Colonic mucosa (tissue), 4 donors: ENCODE measurements at regions not wholly inside any gene's neighbourhood (a gene's known extent, or its start where the extent isn't known, plus 50 kb on each side); places are given as distances from the start of the nearest gene placed in this dataset.
"Not testable (repeated sequence)": the region's sequence is repeated elsewhere in the genome, so short reads cannot be mapped to it uniquely, and the experiment has no call there.

ENCODE experiments used
- DNase-seq: peaks from one replicate; pipeline ENCODE4 v3.0.0-alpha.2; 2020
- H3K27ac ChIP-seq: fragments of 200-600 bp; one replicate; pipeline ENCODE4 v1.8.0; 2021
- H3K27me3 ChIP-seq: fragments of 200-600 bp; one replicate; pipeline ENCODE4 v1.8.0; 2021
- H3K36me3 ChIP-seq: fragments of 200-600 bp; one replicate; pipeline ENCODE4 v1.8.0; 2021
- H3K4me1 ChIP-seq: fragments of 200-600 bp; one replicate; pipeline ENCODE4 v1.8.0; 2021; ENCODE audit warnings: mild to moderate bottlenecking
- H3K4me3 ChIP-seq: fragments of 200-600 bp; one replicate; pipeline ENCODE4 v1.8.0; 2021
- H3K9ac ChIP-seq, 2 donors: one replicate each; pipeline ENCODE4 v1.7.0; 2013; ENCODE audit warnings: control low read depth in 2 of 2, low read depth in 2 of 2, low read length in 2 of 2
- H3K9me3 ChIP-seq: fragments of 200-600 bp; one replicate; pipeline ENCODE4 v1.8.0; 2021
- CTCF ChIP-seq: fragments of 200-600 bp; IDR thresholded peaks from one replicate; pipeline ENCODE4 v1.8.0; 2022; ENCODE audit warnings: antibody characterized with exemption, mild to moderate bottlenecking
- intact Hi-C: fragments of 100-400 bp; cut with DNase I; formaldehyde crosslinking; loops from one replicate; pipeline ENCODE4 v1.14.1; 2022
- donor health status: healthy.
- donor health status: DM: no; HTN: no; CAD: no.
- donor health status: DM: no; HTN: no; CAD: no.

DNA sequence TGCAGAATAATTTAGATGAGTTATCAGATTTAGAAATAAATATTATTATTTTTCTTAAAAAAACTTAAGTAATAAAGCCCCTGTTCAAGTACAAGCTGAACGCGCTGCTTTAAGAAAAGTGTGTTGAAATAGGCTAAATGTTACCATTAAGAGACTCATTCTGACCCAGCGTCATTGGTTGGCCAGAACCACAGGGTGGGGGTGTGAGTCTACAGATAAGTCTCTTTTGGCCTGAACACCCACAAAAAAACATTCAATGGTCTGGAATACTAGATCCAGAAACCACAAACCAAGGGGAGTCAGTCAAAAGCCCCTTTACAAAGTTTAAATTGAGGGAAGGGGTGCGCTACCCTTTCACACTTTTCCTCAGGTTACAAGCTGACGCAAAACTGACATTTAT lies 776.1 kb downstream of the KCNJ2 start:
- no peaks in the 10 kb centered on the region for H3K4me1 ChIP-seq
- H3K9ac ChIP-seq: no peak overlapping the region
- H3K27me3 ChIP-seq: no peaks in the 10 kb centered on the region
- intact Hi-C loops: no loop called here
- no peaks in the 10 kb centered on the region for H3K36me3 ChIP-seq
- TF ChIP-seq CTCF: no peak
- H3K27ac ChIP-seq: no peak overlapping the region
- DNase-seq: no peak
- H3K4me3 ChIP-seq: no peak overlapping the region
- H3K9me3 ChIP-seq: no peaks in the 10 kb centered on the region

GRCh38 chr17:70947215-70947614 lies 777.9 kb downstream of the KCNJ2 start:
- no peak for DNase-seq
- H3K27ac ChIP-seq: no peak overlapping the region
- H3K27me3 ChIP-seq: no peaks in the 10 kb centered on the region
- intact Hi-C loops: no loop called here
- no peaks in the 10 kb centered on the region for H3K36me3 ChIP-seq
- TF ChIP-seq CTCF: no peak
- H3K9ac ChIP-seq: no peak overlapping the region
- no peaks in the 10 kb centered on the region for H3K4me1 ChIP-seq
- no peaks in the 10 kb centered on the region for H3K9me3 ChIP-seq
- H3K4me3 ChIP-seq: no peak overlapping the region

GRCh38 chr17:70947636-70948565 lies 778.6 kb downstream of the KCNJ2 start:
- intact Hi-C loops: no loop called here
- H3K36me3 ChIP-seq: no peaks in the 10 kb centered on the region
- no peaks in the 10 kb centered on the region for H3K9me3 ChIP-seq
- H3K4me1 ChIP-seq: no peaks in the 10 kb centered on the region
- H3K27ac ChIP-seq: no peak overlapping the region
- TF ChIP-seq CTCF: no peak
- H3K4me3 ChIP-seq: no peak overlapping the region
- no peak overlapping the region for H3K9ac ChIP-seq
- no peak for DNase-seq
- no peaks in the 10 kb centered on the region for H3K27me3 ChIP-seq

DNA sequence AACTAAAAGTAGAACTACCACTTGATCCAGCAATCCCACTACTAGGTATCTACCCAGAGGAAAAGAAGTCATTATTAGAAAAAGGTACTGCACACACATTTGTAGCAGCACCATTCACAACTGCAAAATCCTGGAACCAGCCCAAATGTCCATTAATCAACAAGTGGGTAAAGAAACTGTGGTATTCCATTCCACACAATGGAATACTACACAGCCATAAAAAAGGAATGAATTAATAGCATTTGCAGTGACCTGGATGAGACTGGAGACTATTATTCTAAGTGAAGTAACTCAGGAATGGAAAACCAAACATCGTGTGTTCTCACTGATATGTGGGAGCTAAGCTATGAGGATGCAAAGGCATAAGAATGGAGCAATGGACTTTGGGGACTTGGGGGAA lies 783.8 kb downstream of the KCNJ2 start:
- intact Hi-C loops, H3K27ac ChIP-seq, H3K4me1 ChIP-seq, DNase-seq, H3K9ac ChIP-seq, H3K9me3 ChIP-seq, H3K27me3 ChIP-seq, H3K4me3 ChIP-seq, H3K36me3 ChIP-seq: not testable (repeated sequence)

- H3K4me3 ChIP-seq: no peak overlapping the region
- no peak for TF ChIP-seq CTCF
- no peak overlapping the region for H3K27ac ChIP-seq
- DNase-seq: no peak
- no peaks in the 10 kb centered on the region for H3K36me3 ChIP-seq
- H3K9me3 ChIP-seq: no peaks in the 10 kb centered on the region
- no peaks in the 10 kb centered on the region for H3K4me1 ChIP-seq
- no peak overlapping the region for H3K9ac ChIP-seq
- H3K27me3 ChIP-seq: no peaks in the 10 kb centered on the region
- intact Hi-C loops: no loop called here
These were observed 786.1 kb downstream of the KCNJ2 start for GRCh38 chr17:70955441-70955840.

- no peak overlapping the region for H3K9ac ChIP-seq
- no peak overlapping the region for H3K27ac ChIP-seq
- H3K4me3 ChIP-seq: no peak overlapping the region
- H3K4me1 ChIP-seq: no peaks in the 10 kb centered on the region
- no peaks in the 10 kb centered on the region for H3K27me3 ChIP-seq
- no peaks in the 10 kb centered on the region for H3K36me3 ChIP-seq
- TF ChIP-seq CTCF: no peak
- DNase-seq: no peak
- intact Hi-C loops: no loop called here
- H3K9me3 ChIP-seq: no peaks in the 10 kb centered on the region
These were observed 787.4 kb downstream of the KCNJ2 start for GRCh38 chr17:70956726-70957125.
